Mammary epithelial cell (primary cell): ENCODE measurements at regions not wholly inside any gene's neighbourhood (a gene's known extent, or its start where the extent isn't known, plus 50 kb on each side); places are given as distances from the start of the nearest gene placed in this dataset.

Source experiments
- EZH2 ChIP-seq: IDR thresholded peaks from 2 replicates; pipeline ENCODE4 v1.6.1; 2012; ENCODE audit warnings: low read length, inconsistent platforms, borderline replicate concordance
- TF ChIP-seq, protein P1 (sequence below), 2 donors: IDR thresholded peaks in 1 of 2; conservative IDR thresholded peaks in 1 of 2; 2 replicates each; pipeline ENCODE4 v1.5.1; 2011 to 2012; ENCODE audit warnings: inconsistent platforms in 2 of 2, low read length in 2 of 2, mild to moderate bottlenecking in 2 of 2, control low read depth in 1 of 2, low read depth in 1 of 2; ENCODE audit not compliant: insufficient read depth in 1 of 2; ENCODE audit errors: extremely low read depth in 1 of 2

DNA sequence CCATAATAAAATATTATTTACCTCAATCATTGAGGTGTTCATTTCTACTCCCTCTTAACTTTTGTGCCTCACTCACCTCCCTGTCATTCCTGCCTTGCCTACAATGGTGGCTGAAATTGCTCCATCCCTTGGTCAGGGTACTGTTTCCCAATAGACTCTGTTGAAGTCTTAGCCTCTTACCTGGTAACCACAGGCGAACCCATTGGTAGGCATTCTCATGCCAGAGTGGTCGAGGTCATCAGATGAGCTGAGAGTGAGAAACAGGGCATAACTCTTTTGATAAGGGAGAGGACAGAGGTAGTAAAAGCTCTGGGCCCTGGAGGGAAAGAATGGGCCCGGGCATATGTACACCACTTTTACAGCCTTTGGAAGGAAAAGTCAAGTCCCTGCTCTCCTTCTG, 265.6 kb downstream of the ARRDC4 start:
- TF ChIP-seq, protein P1, sequence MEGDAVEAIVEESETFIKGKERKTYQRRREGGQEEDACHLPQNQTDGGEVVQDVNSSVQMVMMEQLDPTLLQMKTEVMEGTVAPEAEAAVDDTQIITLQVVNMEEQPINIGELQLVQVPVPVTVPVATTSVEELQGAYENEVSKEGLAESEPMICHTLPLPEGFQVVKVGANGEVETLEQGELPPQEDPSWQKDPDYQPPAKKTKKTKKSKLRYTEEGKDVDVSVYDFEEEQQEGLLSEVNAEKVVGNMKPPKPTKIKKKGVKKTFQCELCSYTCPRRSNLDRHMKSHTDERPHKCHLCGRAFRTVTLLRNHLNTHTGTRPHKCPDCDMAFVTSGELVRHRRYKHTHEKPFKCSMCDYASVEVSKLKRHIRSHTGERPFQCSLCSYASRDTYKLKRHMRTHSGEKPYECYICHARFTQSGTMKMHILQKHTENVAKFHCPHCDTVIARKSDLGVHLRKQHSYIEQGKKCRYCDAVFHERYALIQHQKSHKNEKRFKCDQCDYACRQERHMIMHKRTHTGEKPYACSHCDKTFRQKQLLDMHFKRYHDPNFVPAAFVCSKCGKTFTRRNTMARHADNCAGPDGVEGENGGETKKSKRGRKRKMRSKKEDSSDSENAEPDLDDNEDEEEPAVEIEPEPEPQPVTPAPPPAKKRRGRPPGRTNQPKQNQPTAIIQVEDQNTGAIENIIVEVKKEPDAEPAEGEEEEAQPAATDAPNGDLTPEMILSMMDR (conservative IDR thresholded peaks at IDR 0.05 in 1 of 2, IDR thresholded peaks at IDR 0.05 in 1 of 2; ENCODE audit: extremely low read depth in 1 of 2, insufficient read depth in 1 of 2, low read depth in 1 of 2, low read length in 2 of 2), result no peak
- no peak for TF ChIP-seq EZH2
